ENCODE measurements at regions not wholly inside any gene's neighbourhood (a gene's known extent, or its start where the extent isn't known, plus 50 kb on each side); places are given as distances from the start of the nearest gene placed in this dataset.
"Not testable (repeated sequence)": the region's sequence is repeated elsewhere in the genome, so short reads cannot be mapped to it uniquely, and the experiment has no call there.

DNA sequence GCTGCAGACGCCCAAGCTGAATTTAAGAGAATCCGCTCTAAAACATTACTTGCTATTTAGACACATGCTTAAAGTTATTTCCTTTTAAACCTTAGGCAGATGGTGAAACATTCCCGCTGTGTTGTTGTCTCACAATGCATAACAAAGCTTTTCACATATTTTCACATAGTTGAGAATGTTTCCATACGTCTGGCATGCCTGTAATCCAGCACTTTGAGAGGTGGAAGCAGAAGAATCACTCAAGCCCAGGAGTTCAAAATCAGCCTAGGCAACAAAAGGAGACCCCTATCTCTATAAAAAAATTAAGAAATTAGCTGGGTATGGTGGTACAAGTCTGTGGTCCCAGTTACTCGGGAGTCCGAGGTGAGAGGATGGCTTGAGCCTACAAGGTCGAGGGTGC lies 2663.0 kb upstream of the DEFB115 start:
- not testable (repeated sequence) for TF ChIP-seq EZH2 (IDR thresholded peaks at IDR 0.05; ENCODE audit: insufficient read depth, poor library complexity, severe bottlenecking); EZH2phosphoT487 (IDR thresholded peaks at IDR 0.05; ENCODE audit: insufficient read depth, low read depth)
